OCI-LY7 (cell line): ENCODE measurements at regions not wholly inside any gene's neighbourhood (a gene's known extent, or its start where the extent isn't known, plus 50 kb on each side); places are given as distances from the start of the nearest gene placed in this dataset. TPM values are rescaled to one million over a fixed set of nuclear protein-coding genes. Genes with fewer than 3 reads are reported as not detected.

Experiments
- BruUV-seq: library from RNA; stranded (reverse); fragments of 400-500 nt; replicated peaks from 2 replicates; lab custom pipeline; 2021; lab: Mats Ljungman, UMichigan
- CTCF ChIA-PET: fragments of 300-600 bp; sonication (Branson Sonifier 250); formaldehyde crosslinking; loops from one replicate; lab custom pipeline; 2022; ENCODE audit warnings: antibody characterized with exemption; ENCODE audit not compliant: unreplicated experiment; lab: Charles Lee
- POLR2A ChIA-PET: fragments of 300-600 bp; sonication (Branson Sonifier 250); formaldehyde crosslinking; loops from one replicate; lab custom pipeline; 2022; ENCODE audit warnings: antibody characterized with exemption; lab: Charles Lee
- DNase-seq: peaks from one replicate; pipeline ENCODE4 v3.0.0-alpha.2; 2015; ENCODE audit warnings: low spot score
- H2AFZ ChIP-seq: fragments of 200-600 bp; sonication (generic), shearing (Covaris generic); 2 replicates; pipeline ENCODE4 v1.6.1; 2014; ENCODE audit warnings: mild to moderate bottlenecking, antibody characterized with exemption, low read length, moderate library complexity
- H3K27ac ChIP-seq: fragments of 200-600 bp; sonication (generic); 2 replicates; pipeline ENCODE4 v1.5.1; 2014; ENCODE audit warnings: mixed run types, low read depth, mild to moderate bottlenecking, moderate library complexity, low read length, inconsistent platforms; ENCODE audit not compliant: poor library complexity, severe bottlenecking
- H3K36me3 ChIP-seq: fragments of 200-600 bp; sonication (generic); 2 replicates; pipeline ENCODE4 v1.6.1; 2014; ENCODE audit warnings: mild to moderate bottlenecking, antibody characterized with exemption, low read length, moderate library complexity, mixed read lengths; ENCODE audit not compliant: insufficient read depth
- H3K4me1 ChIP-seq: fragments of 200-600 bp; sonication (generic); 2 replicates; pipeline ENCODE4 v1.5.1; 2014; ENCODE audit warnings: mild to moderate bottlenecking, low read length; ENCODE audit not compliant: insufficient read depth, poor library complexity, severe bottlenecking
- H3K4me2 ChIP-seq: fragments of 200-600 bp; sonication (generic); 2 replicates; pipeline ENCODE4 v1.6.1; 2014; ENCODE audit warnings: mild to moderate bottlenecking, low read length
- H3K4me3 ChIP-seq: fragments of 200-600 bp; sonication (generic); 2 replicates; pipeline ENCODE4 v1.5.1; 2014; ENCODE audit warnings: mild to moderate bottlenecking, low read depth, low read length; ENCODE audit not compliant: poor library complexity, severe bottlenecking
- H3K79me2 ChIP-seq: fragments of 200-600 bp; sonication (generic); 2 replicates; pipeline ENCODE4 v1.6.1; 2016; ENCODE audit warnings: low read depth, mild to moderate bottlenecking, low read length, moderate library complexity, mixed read lengths; ENCODE audit not compliant: insufficient read depth
- H3K9me2 ChIP-seq: fragments of 200-600 bp; sonication (generic); 2 replicates; pipeline ENCODE4 v1.6.1; 2016; ENCODE audit warnings: mild to moderate bottlenecking, low read length, mixed read lengths; ENCODE audit not compliant: insufficient read depth
- H3K9me3 ChIP-seq: fragments of 200-600 bp; sonication (generic); 2 replicates; pipeline ENCODE4 v1.6.1; 2014; ENCODE audit warnings: mild to moderate bottlenecking, mixed run types, low read length, mixed read lengths
- H4K20me1 ChIP-seq: fragments of 200-600 bp; sonication (generic); 2 replicates; pipeline ENCODE4 v1.6.1; 2014; ENCODE audit warnings: mild to moderate bottlenecking, antibody characterized with exemption, low read length, moderate library complexity, mixed read lengths; ENCODE audit not compliant: insufficient read depth
- EZH2phosphoT487 ChIP-seq: fragments of 200-600 bp; sonication (generic); IDR thresholded peaks from 2 replicates; pipeline ENCODE4 v1.6.1; 2018; ENCODE audit warnings: low read depth, borderline replicate concordance, mild to moderate bottlenecking, mixed run types, antibody characterized with exemption, low read length, moderate library complexity, mixed read lengths
- intact Hi-C: fragments of 100-400 bp; cut with micrococcal nuclease; formaldehyde crosslinking; loops from one replicate; pipeline ENCODE4 v1.10.0; 2022; ENCODE audit not compliant: unreplicated experiment
- small RNA-seq: library from RNA; depleted of rRNA; stranded (forward); fragments of <200 nt; gene quantifications from one replicate; pipeline ENCODE3, GENCODE V24; 2014
- TF ChIP-seq, protein P1 (sequence below): fragments of 200-600 bp; sonication (generic); conservative IDR thresholded peaks from 2 replicates; pipeline ENCODE4 v1.5.1; 2014; ENCODE audit warnings: mild to moderate bottlenecking, antibody characterized with exemption, low read length, moderate library complexity, mixed read lengths

- H3K79me2 ChIP-seq: no peaks in the 10 kb centered on the region
- DNase-seq: no peak
- H4K20me1 ChIP-seq: no peaks in the 10 kb centered on the region
- no TSS peak for BruUV-seq
- no peaks in the 10 kb centered on the region for H3K9me2 ChIP-seq
- no peaks in the 10 kb centered on the region for H3K4me1 ChIP-seq
- H3K9me3 ChIP-seq: no peaks in the 10 kb centered on the region
- no peak overlapping the region for H2AFZ ChIP-seq
- TF ChIP-seq EZH2phosphoT487: no peak
- TF ChIP-seq, protein P1, sequence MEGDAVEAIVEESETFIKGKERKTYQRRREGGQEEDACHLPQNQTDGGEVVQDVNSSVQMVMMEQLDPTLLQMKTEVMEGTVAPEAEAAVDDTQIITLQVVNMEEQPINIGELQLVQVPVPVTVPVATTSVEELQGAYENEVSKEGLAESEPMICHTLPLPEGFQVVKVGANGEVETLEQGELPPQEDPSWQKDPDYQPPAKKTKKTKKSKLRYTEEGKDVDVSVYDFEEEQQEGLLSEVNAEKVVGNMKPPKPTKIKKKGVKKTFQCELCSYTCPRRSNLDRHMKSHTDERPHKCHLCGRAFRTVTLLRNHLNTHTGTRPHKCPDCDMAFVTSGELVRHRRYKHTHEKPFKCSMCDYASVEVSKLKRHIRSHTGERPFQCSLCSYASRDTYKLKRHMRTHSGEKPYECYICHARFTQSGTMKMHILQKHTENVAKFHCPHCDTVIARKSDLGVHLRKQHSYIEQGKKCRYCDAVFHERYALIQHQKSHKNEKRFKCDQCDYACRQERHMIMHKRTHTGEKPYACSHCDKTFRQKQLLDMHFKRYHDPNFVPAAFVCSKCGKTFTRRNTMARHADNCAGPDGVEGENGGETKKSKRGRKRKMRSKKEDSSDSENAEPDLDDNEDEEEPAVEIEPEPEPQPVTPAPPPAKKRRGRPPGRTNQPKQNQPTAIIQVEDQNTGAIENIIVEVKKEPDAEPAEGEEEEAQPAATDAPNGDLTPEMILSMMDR: no peak
- no peak overlapping the region for H3K4me2 ChIP-seq
- POLR2A ChIA-PET: interaction anchor here (2.8 kb wide), 1 partner anchor 16 kb away, joined by 9 read pairs; no protein-coding TSS in a partner anchor
- CTCF ChIA-PET: interaction anchor here (0.6 kb wide), 1 partner anchor 557 kb away, joined by 4 read pairs; no protein-coding TSS in a partner anchor
- no peaks in the 10 kb centered on the region for H3K36me3 ChIP-seq
- intact Hi-C loops: no loop called here
- H3K27ac ChIP-seq: no peak overlapping the region
- H3K4me3 ChIP-seq: no peak overlapping the region
Observed at GRCh38 chr2:57990118-57990725, 56.4 kb upstream of the VRK2 start.

Small RNA genes in the stretch of these regions (small RNA-seq; reads per million reads assigned to genes)
- not detected for gene PPIAP63
- not detected for gene RF00592
